HepG2 (cell line): ENCODE measurements at regions not wholly inside any gene's neighbourhood (a gene's known extent, or its start where the extent isn't known, plus 50 kb on each side); places are given as distances from the start of the nearest gene placed in this dataset.

Experiments used
- ARNT2 ChIP-seq: sonication (generic); formaldehyde crosslinking; IDR thresholded peaks from 2 replicates; pipeline ENCODE4 v1.8.0; 2022; ENCODE audit warnings: mild to moderate bottlenecking, low read depth, missing genetic modification reagents, moderate library complexity
- ETV5 ChIP-seq: IDR thresholded peaks from 2 replicates; pipeline ENCODE4 v1.6.1; 2018; ENCODE audit warnings: missing biosample characterization, missing genetic modification reagents, inconsistent platforms, borderline replicate concordance
- FOXP1 ChIP-seq, 2 experiments: fragments of 450-650 bp in 1 of 2; IDR thresholded peaks; 2 replicates each; pipeline ENCODE4 v1.6.1; 2017 to 2018; ENCODE audit warnings: antibody characterized with exemption in 1 of 2
- HNF4A ChIP-seq: sonication (generic); formaldehyde crosslinking; IDR thresholded peaks from 2 replicates; pipeline ENCODE4 v1.4.0; 2020; ENCODE audit warnings: missing genetic modification reagents
- ISL2 ChIP-seq: sonication (generic); formaldehyde crosslinking; IDR thresholded peaks from 2 replicates; pipeline ENCODE4 v1.5.0; 2020; ENCODE audit warnings: missing genetic modification reagents
- KMT2B ChIP-seq: IDR thresholded peaks from 2 replicates; pipeline ENCODE4 v1.6.1; 2016; ENCODE audit warnings: missing genetic modification reagents, missing compliant biosample characterization
- MAFF ChIP-seq: IDR thresholded peaks from 2 replicates; pipeline ENCODE4 v1.6.1; 2011; ENCODE audit warnings: low read depth, low read length, improper control_type of control experiment
- NONO ChIP-seq, 2 experiments: fragments of 450-650 bp in 1 of 2; sonication (generic) in 1 of 2; formaldehyde crosslinking in 1 of 2; IDR thresholded peaks in 1 of 2; conservative IDR thresholded peaks in 1 of 2; 2 replicates each; pipeline versions ENCODE4 v1.6.1 to v1.8.0; 2017 to 2022; ENCODE audit warnings: mild to moderate bottlenecking in 1 of 2, missing genetic modification reagents in 1 of 2, moderate library complexity in 1 of 2
- SATB2 ChIP-seq: sonication (generic); formaldehyde crosslinking; IDR thresholded peaks from 2 replicates; pipeline ENCODE4 v1.5.0; 2020; ENCODE audit warnings: missing genetic modification reagents
- SOX5 ChIP-seq: IDR thresholded peaks from 2 replicates; pipeline ENCODE4 v1.6.1; 2016; ENCODE audit warnings: borderline replicate concordance
- ZNF160 ChIP-seq: sonication (generic); formaldehyde crosslinking; IDR thresholded peaks from 2 replicates; pipeline ENCODE4 v1.8.0; 2022; ENCODE audit warnings: mild to moderate bottlenecking, inconsistent platforms, missing genetic modification reagents
- ZNF33A ChIP-seq: sonication (generic); formaldehyde crosslinking; IDR thresholded peaks from 2 replicates; pipeline ENCODE4 v1.5.1; 2020; ENCODE audit warnings: missing genetic modification reagents, mild to moderate bottlenecking, moderate library complexity, borderline replicate concordance
- ZNF552 ChIP-seq: sonication (generic); formaldehyde crosslinking; IDR thresholded peaks from 2 replicates; pipeline ENCODE4 v1.9.0; 2022; ENCODE audit warnings: missing genetic modification reagents, mild to moderate bottlenecking, borderline replicate concordance
- ZNF619 ChIP-seq: sonication (generic); formaldehyde crosslinking; IDR thresholded peaks from 2 replicates; pipeline ENCODE4 v1.4.0; 2020; ENCODE audit warnings: mild to moderate bottlenecking, missing genetic modification reagents
- ZNF737 ChIP-seq: sonication (generic); formaldehyde crosslinking; IDR thresholded peaks from 2 replicates; pipeline ENCODE4 v1.5.0; 2020; ENCODE audit warnings: missing genetic modification reagents, mild to moderate bottlenecking, borderline replicate concordance
- ZNF75D ChIP-seq: sonication (generic); formaldehyde crosslinking; IDR thresholded peaks from 2 replicates; pipeline ENCODE4 v1.8.1; 2023; ENCODE audit warnings: missing genetic modification reagents, mild to moderate bottlenecking, borderline replicate concordance
- ZNF878 ChIP-seq: sonication (generic); formaldehyde crosslinking; IDR thresholded peaks from 2 replicates; pipeline ENCODE4 v1.8.1; 2023; ENCODE audit warnings: mild to moderate bottlenecking, missing genetic modification reagents, moderate library complexity
- ZNF879 ChIP-seq: sonication (generic); formaldehyde crosslinking; IDR thresholded peaks from 2 replicates; pipeline ENCODE4 v1.8.1; 2023; ENCODE audit warnings: missing genetic modification reagents
- TF ChIP-seq, protein P1 (sequence below): sonication (generic); formaldehyde crosslinking; IDR thresholded peaks from 2 replicates; pipeline ENCODE4 v1.8.0; 2022; ENCODE audit warnings: missing genetic modification reagents, mild to moderate bottlenecking, moderate library complexity, borderline replicate concordance
- TF ChIP-seq, protein P2 (sequence below): sonication (generic); formaldehyde crosslinking; IDR thresholded peaks from 2 replicates; pipeline ENCODE4 v1.5.1; 2020; ENCODE audit warnings: mild to moderate bottlenecking, missing genetic modification reagents, moderate library complexity
- TF ChIP-seq, protein P3 (sequence below): sonication (generic); formaldehyde crosslinking; conservative IDR thresholded peaks from 2 replicates; pipeline ENCODE4 v1.4.0; 2020; ENCODE audit warnings: missing genetic modification reagents

DNA sequence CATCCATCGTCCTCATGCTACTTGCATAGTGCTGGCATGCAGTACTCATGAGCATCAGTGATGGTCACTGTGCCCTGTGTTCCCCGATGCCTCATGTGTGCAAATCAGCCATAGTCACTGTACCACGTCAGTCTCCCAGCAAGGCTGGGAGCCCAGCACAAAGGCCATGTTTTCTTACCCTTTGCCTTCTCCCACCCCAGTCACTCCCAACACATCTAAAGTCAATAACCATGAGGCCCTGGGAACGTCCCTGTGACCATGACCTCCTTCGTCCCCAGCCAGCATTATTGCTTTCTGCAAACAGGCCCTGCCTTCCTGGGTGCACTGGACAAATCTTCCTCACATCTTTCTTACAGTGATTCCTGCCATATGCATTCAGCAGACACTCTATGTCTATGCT lies 406.1 kb downstream of the ICE1 start (continued):
- TF ChIP-seq ZNF619 (CRISPR knock-in tag) (no peak), ZNF552 (CRISPR knock-in tag) (no peak), FOXP1 (IDR thresholded peaks at IDR 0.05) (no peak), FOXP1 (CRISPR knock-in tag; IDR thresholded peaks at IDR 0.05) (peak; percentile 75), MAFF (no peak), HNF4A (CRISPR knock-in tag) (peak; percentile 95), ARNT2 (CRISPR knock-in tag) (no peak), ZNF879 (CRISPR knock-in tag) (no peak), ISL2 (CRISPR knock-in tag) (no peak), ZNF75D (CRISPR knock-in tag) (no peak), ETV5 (CRISPR knock-in tag) (0 out of 2 replicates have a peak, but pooled peaks have one; percentile 21), ZNF33A (CRISPR knock-in tag) (no peak), KMT2B (no peak), ZNF160 (CRISPR knock-in tag) (peak; percentile 78; the same call in 1 of the 2 replicates), SOX5 (CRISPR knock-in tag) (peak; percentile 36; the same call in 1 of the 2 replicates), ZNF737 (CRISPR knock-in tag) (no peak), NONO (IDR thresholded peaks at IDR 0.05) (no peak), NONO (CRISPR knock-in tag; conservative IDR thresholded peaks at IDR 0.05) (peak; percentile 49; the same call in 1 of the 2 replicates), SATB2 (CRISPR knock-in tag) (no peak), ZNF878 (CRISPR knock-in tag) (0 out of 2 replicates have a peak, but pooled peaks have one; percentile 42)
- TF ChIP-seq, protein P1, sequence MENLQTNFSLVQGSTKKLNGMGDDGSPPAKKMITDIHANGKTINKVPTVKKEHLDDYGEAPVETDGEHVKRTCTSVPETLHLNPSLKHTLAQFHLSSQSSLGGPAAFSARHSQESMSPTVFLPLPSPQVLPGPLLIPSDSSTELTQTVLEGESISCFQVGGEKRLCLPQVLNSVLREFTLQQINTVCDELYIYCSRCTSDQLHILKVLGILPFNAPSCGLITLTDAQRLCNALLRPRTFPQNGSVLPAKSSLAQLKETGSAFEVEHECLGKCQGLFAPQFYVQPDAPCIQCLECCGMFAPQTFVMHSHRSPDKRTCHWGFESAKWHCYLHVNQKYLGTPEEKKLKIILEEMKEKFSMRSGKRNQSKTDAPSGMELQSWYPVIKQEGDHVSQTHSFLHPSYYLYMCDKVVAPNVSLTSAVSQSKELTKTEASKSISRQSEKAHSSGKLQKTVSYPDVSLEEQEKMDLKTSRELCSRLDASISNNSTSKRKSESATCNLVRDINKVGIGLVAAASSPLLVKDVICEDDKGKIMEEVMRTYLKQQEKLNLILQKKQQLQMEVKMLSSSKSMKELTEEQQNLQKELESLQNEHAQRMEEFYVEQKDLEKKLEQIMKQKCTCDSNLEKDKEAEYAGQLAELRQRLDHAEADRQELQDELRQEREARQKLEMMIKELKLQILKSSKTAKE (CRISPR knock-in tag), result peak; percentile 68; the same call in 1 of the 2 replicates
- TF ChIP-seq, protein P2, sequence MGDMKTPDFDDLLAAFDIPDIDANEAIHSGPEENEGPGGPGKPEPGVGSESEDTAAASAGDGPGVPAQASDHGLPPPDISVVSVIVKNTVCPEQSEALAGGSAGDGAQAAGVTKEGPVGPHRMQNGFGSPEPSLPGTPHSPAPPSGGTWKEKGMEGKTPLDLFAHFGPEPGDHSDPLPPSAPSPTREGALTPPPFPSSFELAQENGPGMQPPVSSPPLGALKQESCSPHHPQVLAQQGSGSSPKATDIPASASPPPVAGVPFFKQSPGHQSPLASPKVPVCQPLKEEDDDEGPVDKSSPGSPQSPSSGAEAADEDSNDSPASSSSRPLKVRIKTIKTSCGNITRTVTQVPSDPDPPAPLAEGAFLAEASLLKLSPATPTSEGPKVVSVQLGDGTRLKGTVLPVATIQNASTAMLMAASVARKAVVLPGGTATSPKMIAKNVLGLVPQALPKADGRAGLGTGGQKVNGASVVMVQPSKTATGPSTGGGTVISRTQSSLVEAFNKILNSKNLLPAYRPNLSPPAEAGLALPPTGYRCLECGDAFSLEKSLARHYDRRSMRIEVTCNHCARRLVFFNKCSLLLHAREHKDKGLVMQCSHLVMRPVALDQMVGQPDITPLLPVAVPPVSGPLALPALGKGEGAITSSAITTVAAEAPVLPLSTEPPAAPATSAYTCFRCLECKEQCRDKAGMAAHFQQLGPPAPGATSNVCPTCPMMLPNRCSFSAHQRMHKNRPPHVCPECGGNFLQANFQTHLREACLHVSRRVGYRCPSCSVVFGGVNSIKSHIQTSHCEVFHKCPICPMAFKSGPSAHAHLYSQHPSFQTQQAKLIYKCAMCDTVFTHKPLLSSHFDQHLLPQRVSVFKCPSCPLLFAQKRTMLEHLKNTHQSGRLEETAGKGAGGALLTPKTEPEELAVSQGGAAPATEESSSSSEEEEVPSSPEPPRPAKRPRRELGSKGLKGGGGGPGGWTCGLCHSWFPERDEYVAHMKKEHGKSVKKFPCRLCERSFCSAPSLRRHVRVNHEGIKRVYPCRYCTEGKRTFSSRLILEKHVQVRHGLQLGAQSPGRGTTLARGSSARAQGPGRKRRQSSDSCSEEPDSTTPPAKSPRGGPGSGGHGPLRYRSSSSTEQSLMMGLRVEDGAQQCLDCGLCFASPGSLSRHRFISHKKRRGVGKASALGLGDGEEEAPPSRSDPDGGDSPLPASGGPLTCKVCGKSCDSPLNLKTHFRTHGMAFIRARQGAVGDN, result 0 out of 2 replicates have a peak, but pooled peaks have one; percentile 13
- TF ChIP-seq, protein P3, sequence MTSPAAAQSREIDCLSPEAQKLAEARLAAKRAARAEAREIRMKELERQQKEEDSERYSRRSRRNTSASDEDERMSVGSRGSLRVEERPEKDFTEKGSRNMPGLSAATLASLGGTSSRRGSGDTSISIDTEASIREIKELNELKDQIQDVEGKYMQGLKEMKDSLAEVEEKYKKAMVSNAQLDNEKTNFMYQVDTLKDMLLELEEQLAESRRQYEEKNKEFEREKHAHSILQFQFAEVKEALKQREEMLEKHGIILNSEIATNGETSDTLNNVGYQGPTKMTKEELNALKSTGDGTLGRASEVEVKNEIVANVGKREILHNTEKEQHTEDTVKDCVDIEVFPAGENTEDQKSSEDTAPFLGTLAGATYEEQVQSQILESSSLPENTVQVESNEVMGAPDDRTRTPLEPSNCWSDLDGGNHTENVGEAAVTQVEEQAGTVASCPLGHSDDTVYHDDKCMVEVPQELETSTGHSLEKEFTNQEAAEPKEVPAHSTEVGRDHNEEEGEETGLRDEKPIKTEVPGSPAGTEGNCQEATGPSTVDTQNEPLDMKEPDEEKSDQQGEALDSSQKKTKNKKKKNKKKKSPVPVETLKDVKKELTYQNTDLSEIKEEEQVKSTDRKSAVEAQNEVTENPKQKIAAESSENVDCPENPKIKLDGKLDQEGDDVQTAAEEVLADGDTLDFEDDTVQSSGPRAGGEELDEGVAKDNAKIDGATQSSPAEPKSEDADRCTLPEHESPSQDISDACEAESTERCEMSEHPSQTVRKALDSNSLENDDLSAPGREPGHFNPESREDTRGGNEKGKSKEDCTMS, result no peak
